ENCODE measurements at regions not wholly inside any gene's neighbourhood (a gene's known extent, or its start where the extent isn't known, plus 50 kb on each side); places are given as distances from the start of the nearest gene placed in this dataset.

DNA sequence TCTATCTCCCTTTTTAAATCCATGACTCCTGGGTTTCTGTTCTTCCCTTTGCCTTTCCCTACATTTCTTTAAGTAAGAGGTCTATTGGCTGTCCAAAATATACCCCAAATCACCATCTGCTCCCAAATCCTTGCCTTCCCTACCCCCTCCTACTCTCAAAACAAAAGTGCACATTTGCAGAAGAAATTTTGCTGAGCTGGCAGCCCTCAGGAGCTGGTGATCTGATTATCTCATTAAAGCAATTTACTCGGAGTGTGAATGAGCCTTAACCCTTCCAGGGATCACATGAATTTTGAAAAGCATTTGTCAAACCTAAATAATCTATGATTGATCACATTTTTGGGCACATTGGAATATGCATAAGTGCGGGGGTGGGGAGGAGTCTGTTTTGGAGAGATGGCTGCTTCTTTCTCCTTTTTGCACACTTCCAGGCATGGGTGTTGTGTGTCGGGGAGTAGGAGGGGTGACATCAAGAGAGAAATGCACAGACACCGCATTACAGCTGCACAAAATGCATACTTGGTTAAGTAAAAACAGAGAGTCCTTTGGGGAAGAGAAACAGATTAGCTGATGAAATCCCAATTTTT is 892.6 kb downstream of the TUSC7 start:
- DNase-seq (ENCODE audit: low read depth), result no peak
- TF ChIP-seq, protein P1, sequence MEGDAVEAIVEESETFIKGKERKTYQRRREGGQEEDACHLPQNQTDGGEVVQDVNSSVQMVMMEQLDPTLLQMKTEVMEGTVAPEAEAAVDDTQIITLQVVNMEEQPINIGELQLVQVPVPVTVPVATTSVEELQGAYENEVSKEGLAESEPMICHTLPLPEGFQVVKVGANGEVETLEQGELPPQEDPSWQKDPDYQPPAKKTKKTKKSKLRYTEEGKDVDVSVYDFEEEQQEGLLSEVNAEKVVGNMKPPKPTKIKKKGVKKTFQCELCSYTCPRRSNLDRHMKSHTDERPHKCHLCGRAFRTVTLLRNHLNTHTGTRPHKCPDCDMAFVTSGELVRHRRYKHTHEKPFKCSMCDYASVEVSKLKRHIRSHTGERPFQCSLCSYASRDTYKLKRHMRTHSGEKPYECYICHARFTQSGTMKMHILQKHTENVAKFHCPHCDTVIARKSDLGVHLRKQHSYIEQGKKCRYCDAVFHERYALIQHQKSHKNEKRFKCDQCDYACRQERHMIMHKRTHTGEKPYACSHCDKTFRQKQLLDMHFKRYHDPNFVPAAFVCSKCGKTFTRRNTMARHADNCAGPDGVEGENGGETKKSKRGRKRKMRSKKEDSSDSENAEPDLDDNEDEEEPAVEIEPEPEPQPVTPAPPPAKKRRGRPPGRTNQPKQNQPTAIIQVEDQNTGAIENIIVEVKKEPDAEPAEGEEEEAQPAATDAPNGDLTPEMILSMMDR (IDR thresholded peaks at IDR 0.05; ENCODE audit: insufficient read depth, low read depth, low read length), result no peak
- H3K4me3 ChIP-seq (ENCODE audit: low read depth, low read length), result no peak overlapping the region

DNA sequence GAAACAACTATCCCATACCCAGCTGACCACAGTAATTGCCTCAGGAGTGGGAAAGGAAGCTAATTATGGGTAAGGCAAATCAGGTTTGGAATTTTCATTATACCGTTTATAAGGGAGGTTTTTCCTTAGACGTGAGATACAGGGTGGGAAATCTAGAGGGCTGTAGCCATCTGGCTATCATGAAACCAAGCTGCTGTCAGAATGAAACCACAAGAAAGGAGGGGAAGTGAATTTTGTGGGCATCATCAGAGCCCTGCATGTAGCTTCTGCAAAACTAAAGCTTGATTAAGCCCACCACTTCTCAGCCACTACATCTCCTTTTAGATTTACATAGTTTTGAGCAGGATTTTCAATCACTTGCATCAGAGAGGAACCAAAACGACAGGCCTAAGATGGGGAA is 893.5 kb downstream of the TUSC7 start:
- H3K4me3 ChIP-seq (ENCODE audit: low read depth, low read length), result no peak overlapping the region
- TF ChIP-seq, protein P1 (IDR thresholded peaks at IDR 0.05; ENCODE audit: insufficient read depth, low read depth, low read length), result no peak
- no peak for DNase-seq (ENCODE audit: low read depth)

DNA sequence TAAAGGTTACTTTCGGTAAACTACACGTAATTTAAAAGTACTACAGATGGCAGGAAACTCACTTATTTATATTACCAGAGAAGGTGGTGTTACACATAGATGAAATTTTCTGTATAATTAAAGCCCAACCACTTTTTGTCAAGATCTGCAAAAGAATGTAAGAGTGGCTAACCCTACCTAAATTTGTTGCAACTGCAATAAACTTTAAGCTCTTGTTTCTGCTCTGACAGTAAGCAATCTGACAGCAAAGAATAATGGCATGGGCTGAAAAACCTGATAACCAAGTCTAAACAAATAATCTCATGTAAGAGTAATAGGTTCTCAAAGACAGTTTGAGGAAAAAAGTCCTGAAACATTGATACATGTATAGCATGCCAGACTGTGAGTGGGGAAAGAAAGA is 897.3 kb downstream of the TUSC7 start:
- no peak for DNase-seq (ENCODE audit: low read depth)
- H3K4me3 ChIP-seq (ENCODE audit: low read depth, low read length), result no peak overlapping the region
- TF ChIP-seq, protein P1 (IDR thresholded peaks at IDR 0.05; ENCODE audit: insufficient read depth, low read depth, low read length), result no peak

DNA sequence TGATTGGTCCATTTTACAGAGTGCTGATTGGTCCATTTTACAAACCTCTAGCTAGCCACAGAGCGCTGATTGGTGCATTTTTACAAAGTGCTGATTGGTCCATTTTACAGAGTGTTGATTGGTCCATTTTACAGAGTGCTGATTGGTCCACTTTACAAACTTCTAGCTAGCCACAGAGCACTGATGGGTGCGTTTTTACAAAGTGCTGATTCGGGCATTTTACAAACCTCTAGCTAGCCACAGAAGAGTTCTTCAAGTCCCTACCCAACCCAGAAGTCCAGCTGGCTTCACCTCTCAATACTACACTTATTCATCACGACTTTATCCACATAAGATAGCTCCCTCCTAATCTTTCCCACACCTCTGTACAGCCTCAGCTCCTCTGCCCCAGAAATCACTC is 899.8 kb downstream of the TUSC7 start:
- no peak for DNase-seq (ENCODE audit: low read depth)
- TF ChIP-seq, protein P1 (IDR thresholded peaks at IDR 0.05; ENCODE audit: insufficient read depth, low read depth, low read length), result no peak
- no peak overlapping the region for H3K4me3 ChIP-seq (ENCODE audit: low read depth, low read length)

DNA sequence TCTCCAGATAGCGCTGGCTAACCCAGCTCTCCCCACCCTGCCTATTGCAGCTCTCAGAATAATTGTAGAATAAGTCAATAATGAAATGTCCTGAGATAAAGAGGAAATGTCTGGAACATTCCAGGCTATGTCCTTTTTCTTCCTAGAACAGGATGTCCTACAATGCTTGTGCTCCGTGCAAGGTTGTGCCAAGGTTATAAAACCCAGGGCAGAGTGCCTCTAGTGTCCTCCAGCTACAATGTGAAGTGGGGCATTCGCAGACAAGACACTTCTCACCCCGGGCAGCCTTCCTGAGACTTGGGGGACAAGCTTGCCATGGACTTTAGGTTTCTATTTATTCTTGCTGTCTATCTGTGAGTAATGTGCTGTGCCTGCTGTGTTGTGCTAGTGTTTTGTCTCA is 900.6 kb downstream of the TUSC7 start:
- no peak overlapping the region for H3K4me3 ChIP-seq (ENCODE audit: low read depth, low read length)
- no peak for DNase-seq (ENCODE audit: low read depth)
- TF ChIP-seq, protein P1 (IDR thresholded peaks at IDR 0.05; ENCODE audit: insufficient read depth, low read depth, low read length), result no peak

DNA sequence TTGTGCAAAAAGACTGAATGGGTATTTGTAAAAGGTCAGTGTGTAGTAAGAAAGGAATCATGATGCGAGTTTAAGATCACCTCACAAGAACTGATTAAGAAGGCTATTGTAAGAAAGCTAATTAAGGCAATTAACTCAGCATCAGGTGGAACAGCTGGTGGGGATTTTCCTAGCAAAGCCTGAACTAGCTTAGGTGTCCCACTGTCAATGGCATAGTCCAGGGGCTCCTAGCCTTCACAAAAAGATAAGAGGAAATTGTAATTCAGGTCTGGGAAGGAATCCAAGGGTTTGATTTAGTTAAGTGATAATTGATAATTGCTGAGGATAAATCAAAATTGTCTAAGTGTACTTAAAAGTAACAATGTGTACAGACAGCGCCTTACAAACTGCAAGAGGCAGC is 901.6 kb downstream of the TUSC7 start:
- TF ChIP-seq, protein P1 (IDR thresholded peaks at IDR 0.05; ENCODE audit: insufficient read depth, low read depth, low read length), result no peak
- no peak overlapping the region for H3K4me3 ChIP-seq (ENCODE audit: low read depth, low read length)
- DNase-seq (ENCODE audit: low read depth), result no peak

DNA sequence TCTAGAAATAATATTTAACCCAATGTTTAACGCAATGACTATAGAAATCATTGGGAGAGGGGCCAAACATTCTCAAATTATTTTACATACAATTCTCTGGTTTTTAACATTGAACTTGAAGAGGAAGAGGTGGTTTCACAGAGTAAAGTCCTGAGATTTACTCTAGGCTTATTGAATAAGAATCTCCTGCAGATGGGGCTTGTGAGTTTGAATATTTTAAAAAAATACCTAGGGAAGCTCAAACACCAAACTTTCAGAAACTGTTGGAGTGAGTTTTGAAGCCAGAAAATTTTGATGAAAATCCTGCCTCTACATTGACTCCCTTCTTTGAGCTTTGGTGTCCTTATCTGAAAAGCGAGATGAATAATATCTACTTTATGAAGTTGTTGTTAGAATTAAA is 906.6 kb downstream of the TUSC7 start:
- TF ChIP-seq, protein P1 (IDR thresholded peaks at IDR 0.05; ENCODE audit: insufficient read depth, low read depth, low read length), result no peak
- H3K4me3 ChIP-seq (ENCODE audit: low read depth, low read length), result no peak overlapping the region
- no peak for DNase-seq (ENCODE audit: low read depth)
